ENCODE measurements at regions not wholly inside any gene's neighbourhood (a gene's known extent, or its start where the extent isn't known, plus 50 kb on each side); places are given as distances from the start of the nearest gene placed in this dataset.

DNA sequence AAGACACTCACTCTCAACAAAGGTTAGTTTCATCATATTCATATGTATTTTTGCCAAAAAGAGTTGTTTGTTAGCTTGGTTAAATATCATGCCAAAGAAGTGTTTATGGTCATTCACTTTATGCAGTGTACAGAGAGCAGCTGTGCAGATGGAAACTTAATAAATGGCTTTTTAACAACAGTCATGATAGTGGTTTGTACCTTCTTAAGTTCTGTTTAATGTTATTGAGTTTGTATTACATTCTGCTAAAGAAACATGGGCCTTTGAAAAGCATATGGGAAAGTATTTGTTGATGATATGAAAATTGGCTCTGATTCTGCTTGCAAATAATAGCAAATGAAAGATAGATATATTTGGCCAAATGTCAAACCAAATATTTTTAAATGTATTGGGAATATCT lies 607.3 kb downstream of the NCAM2 start:
- no peak overlapping the region for H3K4me3 Mint-ChIP-seq
- H3K27ac Mint-ChIP-seq, result no peak overlapping the region
- H3K27me3 Mint-ChIP-seq (ENCODE audit: low read depth in 2 of 2), result no peaks in the 10 kb centered on the region
- no peaks in the 10 kb centered on the region for H3K36me3 ChIP-seq (ENCODE audit: control insufficient read depth, insufficient read depth, low read length)
- H3K4me3 ChIP-seq (ENCODE audit: low read length), result no peak overlapping the region
- intact Hi-C loops (cut with micrococcal nuclease), result no loop called here
- no peaks in the 10 kb centered on the region for H3K9me3 ChIP-seq (ENCODE audit: control insufficient read depth, insufficient read depth, low read length)
- no peaks in the 10 kb centered on the region for H3K4me1 ChIP-seq (ENCODE audit: control insufficient read depth, insufficient read depth, low read length)
- no peaks in the 10 kb centered on the region for H3K4me1 Mint-ChIP-seq
- no peaks in the 10 kb centered on the region for H3K36me3 Mint-ChIP-seq
- H3K9me3 Mint-ChIP-seq, result peaks cover 11 to 16% of the 10 kb centered on the region in 2 donors
- DNase-seq, result no peak
- no peak for ATAC-seq
- H3K27ac ChIP-seq (ENCODE audit: low read length), result no peak overlapping the region
- TF ChIP-seq, protein P1, sequence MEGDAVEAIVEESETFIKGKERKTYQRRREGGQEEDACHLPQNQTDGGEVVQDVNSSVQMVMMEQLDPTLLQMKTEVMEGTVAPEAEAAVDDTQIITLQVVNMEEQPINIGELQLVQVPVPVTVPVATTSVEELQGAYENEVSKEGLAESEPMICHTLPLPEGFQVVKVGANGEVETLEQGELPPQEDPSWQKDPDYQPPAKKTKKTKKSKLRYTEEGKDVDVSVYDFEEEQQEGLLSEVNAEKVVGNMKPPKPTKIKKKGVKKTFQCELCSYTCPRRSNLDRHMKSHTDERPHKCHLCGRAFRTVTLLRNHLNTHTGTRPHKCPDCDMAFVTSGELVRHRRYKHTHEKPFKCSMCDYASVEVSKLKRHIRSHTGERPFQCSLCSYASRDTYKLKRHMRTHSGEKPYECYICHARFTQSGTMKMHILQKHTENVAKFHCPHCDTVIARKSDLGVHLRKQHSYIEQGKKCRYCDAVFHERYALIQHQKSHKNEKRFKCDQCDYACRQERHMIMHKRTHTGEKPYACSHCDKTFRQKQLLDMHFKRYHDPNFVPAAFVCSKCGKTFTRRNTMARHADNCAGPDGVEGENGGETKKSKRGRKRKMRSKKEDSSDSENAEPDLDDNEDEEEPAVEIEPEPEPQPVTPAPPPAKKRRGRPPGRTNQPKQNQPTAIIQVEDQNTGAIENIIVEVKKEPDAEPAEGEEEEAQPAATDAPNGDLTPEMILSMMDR (IDR thresholded peaks at IDR 0.05), result no peak
- no peaks in the 10 kb centered on the region for H3K27me3 ChIP-seq (ENCODE audit: control insufficient read depth, insufficient read depth, low read length)

DNA sequence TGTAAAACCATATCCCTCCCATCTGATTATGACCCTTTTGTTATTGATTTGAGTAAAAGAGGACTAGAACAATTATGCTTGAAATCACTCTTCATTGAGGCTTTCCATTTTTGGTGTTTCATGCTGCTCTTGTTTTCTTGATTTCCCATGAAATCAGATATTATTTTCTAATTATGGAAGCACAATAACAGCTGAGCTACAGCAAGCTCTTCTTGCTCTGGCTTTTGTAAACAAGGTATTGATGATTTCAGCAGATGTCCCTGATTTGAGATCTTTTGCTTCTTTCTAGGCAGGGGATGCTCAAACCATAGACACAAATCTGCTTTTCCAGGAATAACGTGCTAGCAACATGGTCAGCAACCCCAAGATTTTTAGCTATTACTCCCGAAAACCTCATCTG lies 607.8 kb downstream of the NCAM2 start:
- Mint-ChIP-seq H3K27ac (no peak overlapping the region), H3K36me3 (no peaks in the 10 kb centered on the region), H3K4me1 (no peaks in the 10 kb centered on the region), H3K4me3 (no peak overlapping the region), H3K27me3 (ENCODE audit: low read depth in 2 of 2) (no peaks in the 10 kb centered on the region), H3K9me3 (peaks cover 11 to 14% of the 10 kb centered on the region in 2 donors)
- Histone ChIP-seq H3K27ac (ENCODE audit: low read length) (no peak overlapping the region), H3K4me3 (ENCODE audit: low read length) (no peak overlapping the region), H3K27me3 (ENCODE audit: control insufficient read depth, insufficient read depth, low read length) (no peaks in the 10 kb centered on the region), H3K36me3 (ENCODE audit: control insufficient read depth, insufficient read depth, low read length) (no peaks in the 10 kb centered on the region), H3K9me3 (ENCODE audit: control insufficient read depth, insufficient read depth, low read length) (no peaks in the 10 kb centered on the region), H3K4me1 (ENCODE audit: control insufficient read depth, insufficient read depth, low read length) (no peaks in the 10 kb centered on the region)
- no peak for ATAC-seq
- DNase-seq, result no peak
- TF ChIP-seq, protein P1 (IDR thresholded peaks at IDR 0.05), result no peak
- 86% methylated on average over 2 of the region's 2 CpGs for WGBS (ENCODE audit: insufficient coverage)
- intact Hi-C loops (cut with micrococcal nuclease), result no loop called here

DNA sequence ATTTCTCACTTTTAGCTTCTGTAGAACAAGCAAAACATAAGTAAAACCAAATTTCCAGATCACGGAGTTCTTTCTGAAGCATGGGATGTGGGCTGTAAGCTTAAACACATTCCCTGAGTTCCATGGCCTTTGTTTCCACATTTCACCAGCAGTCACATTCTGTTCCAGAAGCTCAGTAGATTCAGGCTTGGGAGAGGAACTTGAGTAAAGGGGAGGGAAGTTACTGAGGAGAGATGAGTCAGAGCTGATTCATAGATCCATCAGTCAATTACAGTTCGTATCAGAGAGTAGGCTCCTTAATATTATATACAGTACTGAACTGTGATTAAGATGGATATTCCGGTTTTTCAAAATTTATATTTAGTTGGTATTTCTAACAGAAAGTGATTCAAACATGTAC lies 614.3 kb downstream of the NCAM2 start:
- DNase-seq, result no peak
- H3K4me1 ChIP-seq (ENCODE audit: control insufficient read depth, insufficient read depth, low read length), result no peaks in the 10 kb centered on the region
- TF ChIP-seq, protein P1 (IDR thresholded peaks at IDR 0.05), result no peak
- no peaks in the 10 kb centered on the region for H3K36me3 ChIP-seq (ENCODE audit: control insufficient read depth, insufficient read depth, low read length)
- Mint-ChIP-seq H3K27me3 (ENCODE audit: low read depth in 2 of 2) (no peaks in the 10 kb centered on the region), H3K4me3 (no peak overlapping the region), H3K9me3 (peaks cover 13 to 16% of the 10 kb centered on the region in 2 donors), H3K36me3 (no peaks in the 10 kb centered on the region), H3K4me1 (no peaks in the 10 kb centered on the region), H3K27ac (no peak overlapping the region)
- no peak for ATAC-seq
- H3K27me3 ChIP-seq (ENCODE audit: control insufficient read depth, insufficient read depth, low read length), result no peaks in the 10 kb centered on the region
- no CpG with 5 or more reads among the region's 3 CpGs for WGBS (ENCODE audit: insufficient coverage)
- H3K27ac ChIP-seq (ENCODE audit: low read length), result no peak overlapping the region
- intact Hi-C loops (cut with micrococcal nuclease), result no loop called here
- no peak overlapping the region for H3K4me3 ChIP-seq (ENCODE audit: low read length)
- H3K9me3 ChIP-seq (ENCODE audit: control insufficient read depth, insufficient read depth, low read length), result no peaks in the 10 kb centered on the region

DNA sequence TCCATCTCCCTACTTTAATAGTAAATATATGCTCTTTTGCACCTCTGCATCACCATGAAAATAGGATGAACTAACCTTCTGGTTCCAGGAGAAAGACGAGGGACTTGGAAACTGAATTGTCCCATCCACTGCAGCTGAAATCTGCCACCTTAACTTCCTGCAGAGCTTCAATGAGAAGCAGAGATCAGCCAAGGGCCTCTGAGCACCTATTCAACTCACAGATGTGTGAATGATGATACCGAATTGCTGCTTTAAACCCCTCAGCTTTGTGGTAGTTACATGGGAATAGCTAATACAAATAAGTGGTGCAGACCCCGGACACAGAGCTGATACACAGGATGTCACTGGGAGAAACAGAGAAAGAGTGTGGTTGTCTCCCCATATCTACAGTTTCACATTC lies 616.8 kb downstream of the NCAM2 start:
- Mint-ChIP-seq H3K36me3 (no peaks in the 10 kb centered on the region), H3K27ac (no peak overlapping the region), H3K9me3 (peaks cover 7 to 13% of the 10 kb centered on the region in 2 donors), H3K4me1 (no peaks in the 10 kb centered on the region), H3K27me3 (ENCODE audit: low read depth in 2 of 2) (no peaks in the 10 kb centered on the region), H3K4me3 (no peak overlapping the region)
- Histone ChIP-seq H3K36me3 (ENCODE audit: control insufficient read depth, insufficient read depth, low read length) (no peaks in the 10 kb centered on the region), H3K4me1 (ENCODE audit: control insufficient read depth, insufficient read depth, low read length) (no peaks in the 10 kb centered on the region), H3K4me3 (ENCODE audit: low read length) (no peak overlapping the region), H3K9me3 (ENCODE audit: control insufficient read depth, insufficient read depth, low read length) (no peaks in the 10 kb centered on the region), H3K27ac (ENCODE audit: low read length) (no peak overlapping the region), H3K27me3 (ENCODE audit: control insufficient read depth, insufficient read depth, low read length) (no peaks in the 10 kb centered on the region)
- no peak for DNase-seq
- ATAC-seq, result no peak
- intact Hi-C loops (cut with micrococcal nuclease), result no loop called here
- TF ChIP-seq, protein P1 (IDR thresholded peaks at IDR 0.05), result no peak
- WGBS (ENCODE audit: insufficient coverage), result 79% methylated on average over 2 of the region's 3 CpGs

Measured in natural killer cell (primary cell).